ENCODE measurements at regions not wholly inside any gene's neighbourhood (a gene's known extent, or its start where the extent isn't known, plus 50 kb on each side); places are given as distances from the start of the nearest gene placed in this dataset.

GRCh38 chr13:79904581-79904980 lies 423.6 kb downstream of the NDFIP2 start:
- no peak for DNase-seq (ENCODE audit: low spot score in 2 of 2)
- Histone ChIP-seq H3K36me3 (no peaks in the 10 kb centered on the region), H3K4me3 (no peak overlapping the region), H3K27me3 (no peaks in the 10 kb centered on the region), H3K4me1 (no peaks in the 10 kb centered on the region), H3K27ac (no peak overlapping the region), H3K9me3 (no peaks in the 10 kb centered on the region)
- intact Hi-C loops (cut with DNase I; ENCODE audit: low total_unique reads): no loop called here
- TF ChIP-seq, protein P1, sequence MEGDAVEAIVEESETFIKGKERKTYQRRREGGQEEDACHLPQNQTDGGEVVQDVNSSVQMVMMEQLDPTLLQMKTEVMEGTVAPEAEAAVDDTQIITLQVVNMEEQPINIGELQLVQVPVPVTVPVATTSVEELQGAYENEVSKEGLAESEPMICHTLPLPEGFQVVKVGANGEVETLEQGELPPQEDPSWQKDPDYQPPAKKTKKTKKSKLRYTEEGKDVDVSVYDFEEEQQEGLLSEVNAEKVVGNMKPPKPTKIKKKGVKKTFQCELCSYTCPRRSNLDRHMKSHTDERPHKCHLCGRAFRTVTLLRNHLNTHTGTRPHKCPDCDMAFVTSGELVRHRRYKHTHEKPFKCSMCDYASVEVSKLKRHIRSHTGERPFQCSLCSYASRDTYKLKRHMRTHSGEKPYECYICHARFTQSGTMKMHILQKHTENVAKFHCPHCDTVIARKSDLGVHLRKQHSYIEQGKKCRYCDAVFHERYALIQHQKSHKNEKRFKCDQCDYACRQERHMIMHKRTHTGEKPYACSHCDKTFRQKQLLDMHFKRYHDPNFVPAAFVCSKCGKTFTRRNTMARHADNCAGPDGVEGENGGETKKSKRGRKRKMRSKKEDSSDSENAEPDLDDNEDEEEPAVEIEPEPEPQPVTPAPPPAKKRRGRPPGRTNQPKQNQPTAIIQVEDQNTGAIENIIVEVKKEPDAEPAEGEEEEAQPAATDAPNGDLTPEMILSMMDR (IDR thresholded peaks at IDR 0.05): no peak
- no peak for TF ChIP-seq POLR2A (IDR thresholded peaks at IDR 0.05)
- TF ChIP-seq POLR2AphosphoS5 (IDR thresholded peaks at IDR 0.05): no peak

GRCh38 chr13:79901336-79901735 lies 420.4 kb downstream of the NDFIP2 start:
- Histone ChIP-seq H3K27me3 (no peaks in the 10 kb centered on the region), H3K9me3 (no peaks in the 10 kb centered on the region), H3K36me3 (no peaks in the 10 kb centered on the region), H3K4me3 (no peak overlapping the region), H3K4me1 (no peaks in the 10 kb centered on the region), H3K27ac (no peak overlapping the region)
- no peak for DNase-seq (ENCODE audit: low spot score in 2 of 2)
- TF ChIP-seq POLR2AphosphoS5 (IDR thresholded peaks at IDR 0.05): no peak
- no peak for TF ChIP-seq POLR2A (IDR thresholded peaks at IDR 0.05)
- TF ChIP-seq, protein P1 (IDR thresholded peaks at IDR 0.05): no peak
- intact Hi-C loops (cut with DNase I; ENCODE audit: low total_unique reads): no loop called here

- H3K27ac ChIP-seq: no peak overlapping the region
- no peaks in the 10 kb centered on the region for H3K36me3 ChIP-seq
- intact Hi-C loops (cut with DNase I; ENCODE audit: low total_unique reads): no loop called here
- no peaks in the 10 kb centered on the region for H3K4me1 ChIP-seq
- no peaks in the 10 kb centered on the region for H3K9me3 ChIP-seq
- no peak overlapping the region for H3K4me3 ChIP-seq
- no peak for TF ChIP-seq POLR2A (IDR thresholded peaks at IDR 0.05)
- TF ChIP-seq, protein P1 (IDR thresholded peaks at IDR 0.05): no peak
- TF ChIP-seq POLR2AphosphoS5 (IDR thresholded peaks at IDR 0.05): no peak
- DNase-seq (ENCODE audit: low spot score in 2 of 2): no peak
- no peaks in the 10 kb centered on the region for H3K27me3 ChIP-seq
These were observed 419.4 kb downstream of the NDFIP2 start for GRCh38 chr13:79900356-79900755.

DNA sequence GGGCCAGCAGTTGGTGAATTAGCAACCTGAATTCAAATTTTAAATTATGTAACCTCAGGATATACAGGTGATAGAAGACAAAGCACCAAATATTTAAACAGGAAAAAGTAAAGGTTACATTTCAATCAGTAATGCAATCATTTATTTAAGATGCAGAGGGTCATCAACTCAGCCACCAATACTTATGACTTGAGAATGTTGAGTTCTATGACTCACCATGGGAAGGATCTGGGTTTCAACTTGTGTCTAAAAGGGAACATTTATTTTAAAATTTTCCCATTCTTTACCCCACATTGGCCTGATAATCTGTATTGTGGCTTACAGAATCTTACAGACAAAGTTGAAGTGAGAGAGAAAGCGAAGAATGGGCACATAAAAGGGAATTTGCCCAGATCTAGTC lies 418.0 kb downstream of the NDFIP2 start:
- no peak overlapping the region for H3K4me3 ChIP-seq
- DNase-seq (ENCODE audit: low spot score in 2 of 2): no peak
- no peaks in the 10 kb centered on the region for H3K36me3 ChIP-seq
- no peak for TF ChIP-seq POLR2A (IDR thresholded peaks at IDR 0.05)
- no peaks in the 10 kb centered on the region for H3K27me3 ChIP-seq
- H3K27ac ChIP-seq: no peak overlapping the region
- intact Hi-C loops (cut with DNase I; ENCODE audit: low total_unique reads): no loop called here
- no peaks in the 10 kb centered on the region for H3K9me3 ChIP-seq
- H3K4me1 ChIP-seq: no peaks in the 10 kb centered on the region

GRCh38 chr13:79898202-79898826 lies 417.4 kb downstream of the NDFIP2 start:
- intact Hi-C loops (cut with DNase I; ENCODE audit: low total_unique reads): no loop called here
- TF ChIP-seq, protein P1 (IDR thresholded peaks at IDR 0.05): no peak
- TF ChIP-seq POLR2A (IDR thresholded peaks at IDR 0.05) (no peak), POLR2AphosphoS5 (IDR thresholded peaks at IDR 0.05) (no peak)

DNA sequence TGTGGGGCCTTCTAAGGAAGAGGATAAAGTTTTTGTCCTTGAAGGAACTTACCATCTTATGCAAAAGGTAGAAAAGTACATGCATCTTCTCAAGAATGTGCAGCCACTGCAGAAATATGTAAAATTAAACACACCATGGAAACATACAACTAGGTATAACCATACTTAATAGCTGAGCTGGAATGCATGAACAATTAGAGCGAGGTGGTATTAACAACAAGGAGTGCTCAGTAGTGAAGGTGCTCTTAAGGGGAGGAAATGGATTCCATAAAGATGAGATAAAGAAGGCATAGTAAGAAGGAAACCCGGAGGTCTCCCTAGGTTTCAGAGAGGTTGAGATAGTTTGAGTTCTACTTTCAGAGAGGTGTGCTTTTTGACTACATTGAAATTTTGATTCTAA lies 415.9 kb downstream of the NDFIP2 start:
- intact Hi-C loops (cut with DNase I; ENCODE audit: low total_unique reads): no loop called here
- Histone ChIP-seq H3K4me1 (no peaks in the 10 kb centered on the region), H3K27ac (no peak overlapping the region), H3K9me3 (no peaks in the 10 kb centered on the region), H3K36me3 (no peaks in the 10 kb centered on the region), H3K4me3 (no peak overlapping the region), H3K27me3 (no peaks in the 10 kb centered on the region)
- DNase-seq (ENCODE audit: low spot score in 2 of 2): no peak
- TF ChIP-seq, protein P1 (IDR thresholded peaks at IDR 0.05): no peak
- TF ChIP-seq POLR2A (IDR thresholded peaks at IDR 0.05): no peak
- TF ChIP-seq POLR2AphosphoS5 (IDR thresholded peaks at IDR 0.05): no peak

More at GRCh38 chr13:79898202-79898826, 417.4 kb downstream of the NDFIP2 start:
- Histone ChIP-seq H3K4me3 (no peak overlapping the region), H3K4me1 (no peaks in the 10 kb centered on the region), H3K27ac (no peak overlapping the region), H3K27me3 (no peaks in the 10 kb centered on the region), H3K9me3 (no peaks in the 10 kb centered on the region), H3K36me3 (no peaks in the 10 kb centered on the region)
- DNase-seq (ENCODE audit: low spot score in 2 of 2): no peak

Data from breast epithelium (tissue), 4 donors.